Ishikawa (cell line): ENCODE measurements at regions not wholly inside any gene's neighbourhood (a gene's known extent, or its start where the extent isn't known, plus 50 kb on each side); places are given as distances from the start of the nearest gene placed in this dataset.

Experiments
- CEBPB ChIP-seq: IDR thresholded peaks from 2 replicates; pipeline ENCODE4 v1.6.1; 2012
- EP300 ChIP-seq: IDR thresholded peaks from 2 replicates; pipeline ENCODE4 v1.6.1; 2012; ENCODE audit warnings: borderline replicate concordance
- NFIC ChIP-seq: IDR thresholded peaks from 2 replicates; pipeline ENCODE4 v1.6.1; 2012
- RAD21 ChIP-seq: IDR thresholded peaks from 2 replicates; pipeline ENCODE4 v1.6.1; 2012; ENCODE audit warnings: low read depth
- REST ChIP-seq: IDR thresholded peaks from 2 replicates; pipeline ENCODE4 v1.6.1; 2012; ENCODE audit warnings: low read depth, mild to moderate bottlenecking

- TF ChIP-seq REST (no peak), EP300 (no peak), CEBPB (no peak), NFIC (no peak), RAD21 (no peak)
Measured at GRCh38 chr16:74034200-74034599, 262.4 kb upstream of the PSMD7 start.
